ENCODE measurements at regions not wholly inside any gene's neighbourhood (a gene's known extent, or its start where the extent isn't known, plus 50 kb on each side); places are given as distances from the start of the nearest gene placed in this dataset.

GRCh38 chr2:20567159-20567925, 83.6 kb downstream of the HS1BP3 start:
- H3K36me3 ChIP-seq (ENCODE audit: control insufficient read depth in 2 of 2, insufficient read depth in 1 of 2, low read length in 2 of 2), result no peaks in the 10 kb centered on the region
- H3K4me1 ChIP-seq (ENCODE audit: control insufficient read depth, insufficient read depth, low read length), result no peaks in the 10 kb centered on the region
- POLR2A ChIA-PET, result interaction anchor here (2.1 kb wide), 1 partner anchor 120 kb away, joined by 12 read pairs; the partner anchor contains the start of gene RHOB
- H3K27ac ChIP-seq (ENCODE audit: extremely low read depth, low read depth, low read length), result no peak overlapping the region
- no peaks in the 10 kb centered on the region for H3K9me3 ChIP-seq (ENCODE audit: control insufficient read depth, insufficient read depth, low read depth, low read length)
- TF ChIP-seq MEIS1 (CRISPR knock-in tag; IDR thresholded peaks at IDR 0.05; ENCODE audit: borderline replicate concordance), result no peak
- TF ChIP-seq ZNF747 (tag by site-specific recombination; IDR thresholded peaks at IDR 0.05), result no peak
- no peak for TF ChIP-seq GLI2 (tag by site-specific recombination; IDR thresholded peaks at IDR 0.05; ENCODE audit: borderline replicate concordance, low read depth)
- TF ChIP-seq BCL11B (tag by site-specific recombination; IDR thresholded peaks at IDR 0.05; ENCODE audit: low read depth), result no peak
- TF ChIP-seq ZNF223 (tag by site-specific recombination; IDR thresholded peaks at IDR 0.05), result no peak
- no peak for TF ChIP-seq ZBTB11 (tag by site-specific recombination; conservative IDR thresholded peaks at IDR 0.05; ENCODE audit: low read depth)
- no peak for TF ChIP-seq PBX3 (CRISPR knock-in tag; IDR thresholded peaks at IDR 0.05)
- no peak for TF ChIP-seq KLF7 (tag by site-specific recombination; IDR thresholded peaks at IDR 0.05; ENCODE audit: borderline replicate concordance)
- TF ChIP-seq ZBTB44 (tag by site-specific recombination; IDR thresholded peaks at IDR 0.05), result no peak
- CTCF ChIA-PET, result interaction anchor here (1.4 kb wide), 1 partner anchor 34 kb away, joined by 3 read pairs; no protein-coding TSS in a partner anchor
- H3K4me3 ChIP-seq (ENCODE audit: low read depth, low read length), result no peak overlapping the region

Data from HEK293 (cell line).